ENCODE measurements at regions not wholly inside any gene's neighbourhood (a gene's known extent, or its start where the extent isn't known, plus 50 kb on each side); places are given as distances from the start of the nearest gene placed in this dataset.
"Not testable (repeated sequence)": the region's sequence is repeated elsewhere in the genome, so short reads cannot be mapped to it uniquely, and the experiment has no call there.

GRCh38 chr2:7627583-7627982 lies 710.4 kb downstream of the RNF144A start:
- Histone ChIP-seq H3K4me2 (peak overlapping the region in 9 of 11 experiments; percentile 12 to 63 (median 38); a peak in 13 of 22 replicates), H3K4me3 (no peak overlapping the region; a peak in 1 of 20 replicates), H3K9ac (no peak overlapping the region), H3K36me3 (no peaks in the 10 kb centered on the region), H4K20me1 (no peaks in the 10 kb centered on the region), H3K27ac (no peak overlapping the region), H3K9me3 (replicated peaks in 1 of 11) (peaks cover 0 to 18% (median 11%) of the 10 kb centered on the region in 11 experiments; a peak in 11 of 22 replicates), H3K4me1 (peaks cover 22 to 28% (median 24%) of the 10 kb centered on the region in 10 experiments), H3K27me3 (no peaks in the 10 kb centered on the region)
- TF ChIP-seq Cebpa-rat (IDR thresholded peaks at IDR 0.05) = no peak

GRCh38 chr2:7632420-7632819 lies 715.2 kb downstream of the RNF144A start:
- TF ChIP-seq Cebpa-rat (IDR thresholded peaks at IDR 0.05) = no peak
- H3K4me1 ChIP-seq = peaks cover 7 to 32% (median 21%) of the 10 kb centered on the region in 10 experiments
- peaks cover 0 to 5% (median 0%) of the 10 kb centered on the region in 11 experiments; a peak in 5 of 22 replicates for H3K9me3 ChIP-seq (replicated peaks in 1 of 11)
- H3K4me2 ChIP-seq = no peak overlapping the region
- peak overlapping the region in 1 of 11 experiments; percentile 87; a peak in 1 of 22 replicates for H3K27ac ChIP-seq
- no peaks in the 10 kb centered on the region for H4K20me1 ChIP-seq
- no peaks in the 10 kb centered on the region for H3K36me3 ChIP-seq
- no peak overlapping the region for H3K4me3 ChIP-seq
- no peaks in the 10 kb centered on the region for H3K27me3 ChIP-seq
- H3K9ac ChIP-seq = no peak overlapping the region

GRCh38 chr2:7633566-7634153 lies 716.4 kb downstream of the RNF144A start:
- H3K27ac ChIP-seq = peak overlapping the region in 6 of 11 experiments; percentile 14 to 87 (median 68); a peak in 8 of 22 replicates
- no peak overlapping the region for H3K4me3 ChIP-seq
- peak overlapping the region in 9 of 11 experiments; percentile 16 to 56 (median 47); a peak in 16 of 22 replicates for H3K4me2 ChIP-seq
- no peak for TF ChIP-seq Cebpa-rat (IDR thresholded peaks at IDR 0.05)
- H3K36me3 ChIP-seq = no peaks in the 10 kb centered on the region
- H3K9me3 ChIP-seq (replicated peaks in 1 of 11) = peaks cover 0 to 5% (median 0%) of the 10 kb centered on the region in 11 experiments; a peak in 2 of 22 replicates
- H3K27me3 ChIP-seq = no peaks in the 10 kb centered on the region
- H3K9ac ChIP-seq = peak overlapping the region in 3 of 11 experiments; percentile 40 to 65 (median 42); a peak in 3 of 22 replicates
- H3K4me1 ChIP-seq = peaks cover 0 to 27% (median 17%) of the 10 kb centered on the region in 10 experiments; a peak in 14 of 20 replicates
- no peaks in the 10 kb centered on the region for H4K20me1 ChIP-seq

GRCh38 chr2:7634409-7634808 lies 717.2 kb downstream of the RNF144A start:
- Histone ChIP-seq H3K4me3 (no peak overlapping the region), H3K27ac (peak overlapping the region in 4 of 11 experiments; percentile 67 to 87 (median 76); a peak in 8 of 22 replicates), H3K9me3 (replicated peaks in 1 of 11) (peaks cover 0 to 5% (median 0%) of the 10 kb centered on the region in 11 experiments; a peak in 2 of 22 replicates), H3K4me1 (peaks cover 0 to 27% (median 17%) of the 10 kb centered on the region in 10 experiments; a peak in 14 of 20 replicates), H3K36me3 (no peaks in the 10 kb centered on the region), H3K4me2 (peak overlapping the region in 8 of 11 experiments; percentile 16 to 54 (median 46); a peak in 14 of 22 replicates), H3K9ac (peak overlapping the region in 3 of 11 experiments; percentile 40 to 65 (median 47); a peak in 5 of 22 replicates), H3K27me3 (no peaks in the 10 kb centered on the region), H4K20me1 (no peaks in the 10 kb centered on the region)
- TF ChIP-seq Cebpa-rat (IDR thresholded peaks at IDR 0.05) = no peak

GRCh38 chr2:7639476-7639875 lies 722.3 kb downstream of the RNF144A start:
- no peaks in the 10 kb centered on the region for H3K27me3 ChIP-seq
- no peak overlapping the region for H3K27ac ChIP-seq
- no peak overlapping the region for H3K9ac ChIP-seq
- peaks cover 22 to 41% (median 29%) of the 10 kb centered on the region in 11 experiments for H3K9me3 ChIP-seq (replicated peaks in 1 of 11)
- no peak overlapping the region for H3K4me3 ChIP-seq
- no peaks in the 10 kb centered on the region for H3K36me3 ChIP-seq
- H4K20me1 ChIP-seq = no peaks in the 10 kb centered on the region
- H3K4me2 ChIP-seq = no peak overlapping the region
- peaks cover 0 to 8% (median 4%) of the 10 kb centered on the region in 10 experiments; a peak in 12 of 20 replicates for H3K4me1 ChIP-seq
- TF ChIP-seq Cebpa-rat (IDR thresholded peaks at IDR 0.05) = no peak

GRCh38 chr2:7641272-7641671 lies 724.1 kb downstream of the RNF144A start:
- H3K9ac ChIP-seq, H3K4me1 ChIP-seq, H3K27me3 ChIP-seq, H3K36me3 ChIP-seq, H3K4me2 ChIP-seq, H4K20me1 ChIP-seq, H3K27ac ChIP-seq: not testable (repeated sequence)
- H3K4me3 ChIP-seq = 0 out of 20 replicates have a peak overlapping the region, but pooled peaks of 1 of the 10 experiments have one; percentile 14
- H3K9me3 ChIP-seq (replicated peaks in 1 of 11) = peaks cover 22 to 52% (median 30%) of the 10 kb centered on the region in 11 experiments

GRCh38 chr2:7646024-7646423 lies 728.8 kb downstream of the RNF144A start:
- H3K36me3 ChIP-seq = no peaks in the 10 kb centered on the region
- H3K27me3 ChIP-seq = no peaks in the 10 kb centered on the region
- no peaks in the 10 kb centered on the region for H3K4me1 ChIP-seq
- H3K27ac ChIP-seq = no peak overlapping the region
- peaks cover 13 to 36% (median 16%) of the 10 kb centered on the region in 11 experiments for H3K9me3 ChIP-seq (replicated peaks in 1 of 11)
- no peak overlapping the region for H3K4me3 ChIP-seq
- H3K9ac ChIP-seq = no peak overlapping the region
- H4K20me1 ChIP-seq = no peaks in the 10 kb centered on the region
- TF ChIP-seq Cebpa-rat (IDR thresholded peaks at IDR 0.05) = no peak
- no peak overlapping the region for H3K4me2 ChIP-seq

GRCh38 chr2:7646661-7647060 lies 729.4 kb downstream of the RNF144A start:
- no peak overlapping the region for H3K27ac ChIP-seq
- H3K4me2 ChIP-seq = no peak overlapping the region
- H3K4me1 ChIP-seq = no peaks in the 10 kb centered on the region
- H3K27me3 ChIP-seq = no peaks in the 10 kb centered on the region
- no peak overlapping the region for H3K9ac ChIP-seq
- H4K20me1 ChIP-seq = no peaks in the 10 kb centered on the region
- no peak overlapping the region for H3K4me3 ChIP-seq
- peaks cover 7 to 30% (median 10%) of the 10 kb centered on the region in 11 experiments for H3K9me3 ChIP-seq (replicated peaks in 1 of 11)
- TF ChIP-seq Cebpa-rat (IDR thresholded peaks at IDR 0.05) = no peak
- no peaks in the 10 kb centered on the region for H3K36me3 ChIP-seq

GRCh38 chr2:7648221-7648795 lies 731.1 kb downstream of the RNF144A start:
- no peak overlapping the region for H3K27ac ChIP-seq
- H3K9ac ChIP-seq = no peak overlapping the region
- H3K36me3 ChIP-seq = no peaks in the 10 kb centered on the region
- H3K4me2 ChIP-seq = no peak overlapping the region
- H3K27me3 ChIP-seq = no peaks in the 10 kb centered on the region
- TF ChIP-seq Cebpa-rat (IDR thresholded peaks at IDR 0.05) = no peak
- no peaks in the 10 kb centered on the region for H3K4me1 ChIP-seq
- H4K20me1 ChIP-seq = no peaks in the 10 kb centered on the region
- peaks cover 2 to 21% (median 4%) of the 10 kb centered on the region in 11 experiments for H3K9me3 ChIP-seq (replicated peaks in 1 of 11)
- H3K4me3 ChIP-seq = no peak overlapping the region

Measured in BLaER1 treated with 17β-estradiol and CSF1 and Interleukin-3, amounts not matched to agents 10 nM and 100 nM (cell line).